HG03520 (cell line): ENCODE measurements at regions not wholly inside any gene's neighbourhood (a gene's known extent, or its start where the extent isn't known, plus 50 kb on each side); places are given as distances from the start of the nearest gene placed in this dataset.
A peak's percentile ranks its signal among the peaks of the same experiment; 100 is the strongest.

ENCODE experiments used
- ATAC-seq: cut with Tn5 transposase; IDR thresholded peaks from one replicate; pipeline ENCODE4 v1.9.1; 2021; ENCODE audit warnings: mild to moderate bottlenecking, moderate library complexity; ENCODE audit not compliant: unreplicated experiment

DNA sequence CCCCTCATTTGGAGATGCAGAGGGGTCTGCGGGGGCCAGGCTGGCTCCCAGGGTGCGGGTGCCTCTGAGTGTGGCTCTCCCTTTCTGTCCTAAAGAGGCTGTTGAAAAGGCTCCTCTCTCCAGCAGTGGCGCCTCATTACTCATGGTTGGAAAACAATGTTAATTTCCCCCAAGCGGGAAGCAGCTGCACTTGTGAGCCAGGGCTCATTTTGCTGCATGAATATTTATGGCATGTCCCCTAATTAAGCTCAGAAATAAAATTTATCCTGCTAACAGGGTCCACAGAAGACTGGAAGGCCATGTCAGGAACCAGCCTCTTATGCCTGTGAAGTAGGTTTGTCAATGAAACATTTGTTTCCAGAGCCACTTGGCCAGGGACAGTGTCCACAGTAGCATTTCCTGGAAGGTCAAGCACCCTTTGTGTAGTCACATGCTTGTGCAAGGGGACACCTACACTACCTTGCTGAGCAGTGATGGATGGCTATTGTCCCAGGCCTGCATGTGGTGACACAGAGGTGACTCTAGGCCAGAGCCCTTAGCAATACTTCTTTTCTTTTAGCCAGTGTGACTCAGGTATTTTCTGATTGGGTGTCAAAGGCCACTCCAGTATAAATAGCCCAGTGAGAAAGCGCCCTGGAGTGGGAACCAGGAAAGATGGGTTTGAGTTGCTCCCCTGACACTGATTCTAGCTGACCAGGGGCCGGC is 259.0 kb downstream of the FOXD2 start:
- no peak for ATAC-seq

DNA sequence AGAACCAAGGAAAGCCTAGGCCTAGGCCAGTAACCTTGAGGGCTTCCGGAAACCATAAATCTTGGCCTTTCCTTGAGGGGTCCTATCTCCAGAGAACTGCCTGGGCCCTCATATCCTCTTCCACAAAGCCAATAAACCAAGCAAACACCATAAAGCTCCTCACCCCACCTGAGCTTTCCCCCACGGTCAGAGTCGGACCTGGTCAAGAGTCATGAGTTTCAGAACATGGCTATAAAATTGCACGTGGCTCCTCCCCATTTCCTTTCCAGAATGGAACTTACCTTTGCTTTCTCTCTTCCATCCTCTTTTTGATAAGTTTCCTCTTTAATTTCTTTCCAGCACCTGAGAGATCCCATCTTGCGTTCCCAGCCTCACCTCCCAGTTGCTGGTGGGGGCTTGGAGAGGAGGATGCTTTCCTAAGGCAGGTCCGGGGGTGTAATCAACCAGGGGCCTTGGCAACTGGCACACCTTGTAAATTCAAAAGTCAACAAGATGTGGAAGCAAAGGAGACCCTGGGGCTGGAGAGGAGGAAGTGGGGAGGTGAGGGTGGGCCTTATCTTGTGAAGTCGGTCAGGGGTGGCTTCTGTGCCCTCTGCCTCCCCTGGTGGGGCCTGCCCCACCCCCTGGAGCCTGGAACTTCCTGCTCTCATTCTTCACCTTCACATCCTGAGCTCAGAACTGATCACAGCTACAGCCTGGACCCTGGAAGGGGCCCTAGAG is 259.9 kb downstream of the FOXD2 start:
- ATAC-seq: no peak

DNA sequence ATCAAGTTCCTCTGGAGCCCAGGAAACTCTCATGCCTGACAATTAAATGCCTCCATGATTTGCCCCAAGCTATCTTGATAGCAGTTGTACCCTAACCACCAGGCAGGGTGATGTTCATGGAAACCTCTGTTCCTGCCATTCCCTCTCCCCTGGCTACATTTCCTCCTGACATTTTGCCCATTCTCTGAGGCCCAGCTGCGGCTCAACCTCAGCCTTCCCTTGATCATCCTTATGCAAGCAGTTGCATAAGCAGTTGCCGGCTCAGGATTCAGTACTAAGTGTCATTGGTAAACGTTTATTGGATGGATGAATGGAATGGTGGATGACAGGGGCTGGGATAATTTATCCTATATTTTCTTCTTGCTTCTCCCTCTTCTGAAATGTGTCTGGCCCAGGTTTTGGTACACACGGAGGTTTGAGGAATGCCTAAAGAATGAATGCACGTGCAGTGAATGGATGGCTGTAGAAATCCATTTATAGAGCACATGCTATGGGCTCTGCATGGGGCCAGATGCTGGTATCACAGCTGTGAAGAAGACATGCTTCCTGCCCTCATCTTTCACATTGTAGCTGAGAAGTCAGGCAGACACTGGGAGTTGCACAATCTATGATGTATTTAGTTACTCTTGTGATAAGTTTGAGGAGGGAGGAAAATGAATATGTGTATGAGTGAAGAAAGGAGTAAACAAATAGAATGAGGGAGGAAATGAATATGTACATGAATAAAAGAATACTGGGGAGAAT is 261.8 kb downstream of the FOXD2 start:
- ATAC-seq: no peak

DNA sequence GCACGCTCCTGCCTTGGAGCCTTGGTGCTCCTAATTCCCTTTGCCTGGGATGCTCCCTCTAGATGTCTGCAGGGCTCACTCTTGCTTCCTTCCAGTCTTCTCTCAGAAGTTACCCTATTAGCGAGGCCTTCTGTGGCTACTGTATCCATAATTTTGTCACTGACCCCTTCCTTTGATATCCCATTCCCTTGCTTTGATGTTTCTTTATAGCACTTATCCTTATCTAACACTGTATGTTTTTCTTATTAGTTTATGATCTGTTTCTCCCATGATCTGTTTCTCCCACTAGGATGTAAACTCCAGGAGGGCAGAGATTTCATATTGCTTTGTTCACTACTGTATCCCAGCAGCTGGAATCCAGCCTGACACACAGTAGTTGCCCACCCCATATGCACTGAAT is 263.4 kb downstream of the FOXD2 start:
- ATAC-seq: no peak

DNA sequence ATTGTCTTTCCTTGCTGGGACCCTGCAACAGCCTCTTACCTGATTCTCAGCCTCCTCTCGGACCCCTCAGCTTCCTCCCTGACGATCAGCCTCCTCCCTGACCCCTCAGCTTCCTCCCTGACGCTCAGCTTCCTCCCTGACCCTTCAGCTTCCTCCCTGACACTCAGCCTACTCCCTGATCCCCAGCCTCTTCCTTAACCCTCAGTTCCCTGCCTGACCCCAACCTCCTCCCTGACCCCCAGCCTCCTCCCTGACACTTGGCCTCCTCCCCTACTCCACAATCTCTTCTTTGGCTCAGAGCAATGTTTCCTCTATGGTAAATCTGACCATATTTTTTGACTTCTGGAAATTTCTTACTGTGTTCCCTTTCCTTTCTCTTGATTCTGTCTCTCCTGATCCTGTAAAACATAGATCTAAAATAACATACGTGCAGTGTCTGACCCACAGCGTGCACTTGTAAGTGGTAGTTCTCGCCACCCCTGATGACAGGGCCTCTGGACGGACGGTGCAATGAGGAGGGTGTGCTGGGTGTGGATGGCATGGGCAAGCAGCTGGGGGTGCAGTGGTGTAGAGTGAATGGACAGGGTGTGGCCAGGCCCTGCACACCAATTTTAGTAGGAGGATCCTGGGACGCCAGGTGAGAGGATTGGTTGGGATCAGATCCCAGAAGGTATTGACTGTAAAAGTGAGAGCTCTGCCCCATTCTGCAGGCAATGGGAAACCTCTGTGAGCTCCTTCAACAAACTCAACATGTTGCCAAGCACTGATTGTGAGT is 264.1 kb downstream of the FOXD2 start:
- ATAC-seq: no peak

DNA sequence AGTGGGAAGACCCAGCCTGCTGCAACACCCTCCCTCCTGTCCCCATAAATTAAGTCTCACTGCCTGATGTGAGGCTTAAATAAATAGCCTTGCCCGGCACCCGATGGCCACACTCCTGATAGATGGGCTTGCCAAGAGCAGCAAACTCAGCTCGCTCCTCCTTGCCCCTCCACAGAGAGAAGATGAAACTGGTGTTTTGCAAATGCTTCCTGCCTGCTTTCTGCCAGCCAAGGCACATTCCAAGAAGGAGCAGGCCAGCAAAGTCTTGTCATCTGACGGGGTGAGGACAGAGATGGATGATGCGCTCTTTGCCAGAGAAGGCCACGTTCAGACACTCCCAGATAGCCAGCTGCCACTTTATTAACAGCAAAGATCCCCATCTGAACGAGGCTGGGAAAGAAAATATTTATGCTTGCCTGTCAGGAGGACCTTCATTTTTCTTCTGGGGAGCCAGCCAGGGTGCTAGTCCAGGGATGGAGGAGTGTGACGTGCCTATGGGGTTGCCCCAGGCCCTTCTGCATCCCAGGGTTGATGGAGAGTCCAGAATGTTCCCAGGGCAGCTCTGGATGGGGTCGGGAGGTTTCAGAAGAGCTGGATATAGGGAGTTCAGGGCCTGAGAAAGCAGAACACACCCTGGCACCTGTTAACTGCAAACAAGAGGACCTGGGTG is 265.4 kb downstream of the FOXD2 start:
- ATAC-seq: no peak

DNA sequence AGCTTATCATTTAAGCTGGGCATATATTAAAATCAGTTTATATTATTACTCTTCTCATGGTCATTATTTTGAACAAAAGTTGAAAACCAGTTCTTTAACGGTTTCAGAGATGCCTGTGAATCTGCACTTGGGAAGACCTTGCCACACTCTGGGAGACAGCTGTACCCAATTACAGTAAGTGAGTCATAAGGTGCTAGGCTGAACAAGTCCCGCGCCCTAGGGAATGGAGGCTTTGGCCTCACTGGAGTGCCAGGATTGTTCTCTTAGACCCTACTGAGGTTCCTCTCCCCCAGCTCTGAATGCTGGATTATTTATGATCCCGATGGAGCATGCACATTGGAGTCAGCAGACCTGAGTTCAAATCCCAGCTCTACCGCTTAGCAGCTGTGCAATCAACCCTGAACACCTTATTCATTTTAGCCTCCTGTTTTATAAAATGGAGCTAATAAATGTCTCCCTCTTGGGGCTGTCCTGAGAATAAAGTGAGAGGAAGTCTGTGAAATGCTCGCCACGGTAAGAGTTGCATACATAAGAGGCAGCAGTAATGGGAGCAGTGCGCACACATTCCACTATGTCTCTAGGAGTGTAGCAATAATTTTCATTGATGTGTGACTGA is 266.2 kb downstream of the FOXD2 start:
- ATAC-seq: no peak

DNA sequence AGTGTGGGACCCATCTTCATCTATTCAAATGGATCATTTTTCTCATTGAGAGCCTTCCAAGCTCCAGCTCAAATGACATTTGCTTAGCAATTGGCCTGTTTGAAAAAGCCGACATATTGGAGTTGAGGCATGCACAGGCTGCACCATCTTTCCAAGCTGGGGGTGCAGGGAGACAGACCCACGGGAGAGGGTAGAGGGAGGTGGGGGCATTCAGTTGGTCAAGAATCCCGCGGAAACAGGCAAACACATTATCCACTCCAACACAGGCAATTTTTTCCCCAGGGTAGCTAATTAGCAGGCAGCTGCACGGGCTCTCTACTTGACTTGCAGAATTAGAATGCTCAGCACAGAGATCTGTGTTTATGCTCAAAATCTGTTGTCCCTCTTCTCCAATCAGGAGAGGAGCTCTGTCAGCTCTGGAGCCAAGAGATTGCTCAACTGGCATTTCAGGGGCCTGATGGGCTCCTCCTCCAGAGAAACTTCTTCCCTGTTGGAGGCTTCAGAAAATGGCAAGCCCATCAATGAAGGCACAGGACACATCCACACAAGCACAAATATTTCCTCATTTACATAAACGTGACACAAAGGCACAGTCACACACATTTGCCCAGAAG is 267.8 kb downstream of the FOXD2 start:
- no peak for ATAC-seq

DNA sequence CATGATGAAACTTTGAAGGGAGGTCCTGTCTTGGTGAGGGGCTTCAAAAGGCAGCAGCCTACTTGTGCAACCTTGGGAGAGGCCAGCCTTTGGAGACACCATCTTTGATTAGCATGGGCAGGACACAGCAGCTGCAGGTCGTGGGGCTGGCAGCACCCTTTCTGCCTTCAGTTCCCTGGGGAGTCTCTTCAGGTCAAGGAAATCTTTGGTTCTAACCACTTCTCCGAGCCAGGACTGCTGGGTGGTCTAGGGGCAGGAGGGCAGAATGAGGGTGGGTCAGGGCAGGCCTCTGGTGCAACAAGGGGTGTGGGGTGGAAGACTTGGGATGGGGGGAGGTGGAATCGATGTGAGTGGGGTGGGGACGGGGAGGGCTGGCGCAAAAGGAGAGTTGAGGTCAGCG is 269.7 kb downstream of the FOXD2 start:
- ATAC-seq: no peak

DNA sequence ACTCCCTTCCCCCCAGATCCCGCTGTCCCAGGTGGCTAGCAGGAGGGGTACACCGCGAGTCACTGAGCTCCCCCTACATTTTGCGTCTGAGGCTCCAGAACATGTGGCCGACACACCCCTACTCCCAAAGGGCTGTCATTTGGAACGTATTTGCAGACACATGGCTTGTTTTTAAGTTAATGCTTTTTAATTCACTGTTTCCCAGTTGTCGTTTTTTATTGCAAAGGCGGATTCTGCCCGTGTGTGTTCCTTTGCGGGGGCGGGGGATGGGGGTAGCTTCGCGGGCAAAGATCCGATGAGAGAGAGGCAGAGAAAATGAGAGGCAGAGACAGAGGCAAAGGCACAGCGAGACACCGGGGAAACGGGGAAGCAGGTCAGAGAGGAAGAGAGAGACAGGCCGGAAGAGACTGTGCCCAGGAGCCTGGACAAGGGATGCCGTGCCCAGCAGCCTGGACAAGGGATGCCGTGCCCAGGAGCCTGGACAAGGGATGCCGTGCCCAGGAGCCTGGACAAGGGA is 270.2 kb downstream of the FOXD2 start:
- ATAC-seq: no peak

DNA sequence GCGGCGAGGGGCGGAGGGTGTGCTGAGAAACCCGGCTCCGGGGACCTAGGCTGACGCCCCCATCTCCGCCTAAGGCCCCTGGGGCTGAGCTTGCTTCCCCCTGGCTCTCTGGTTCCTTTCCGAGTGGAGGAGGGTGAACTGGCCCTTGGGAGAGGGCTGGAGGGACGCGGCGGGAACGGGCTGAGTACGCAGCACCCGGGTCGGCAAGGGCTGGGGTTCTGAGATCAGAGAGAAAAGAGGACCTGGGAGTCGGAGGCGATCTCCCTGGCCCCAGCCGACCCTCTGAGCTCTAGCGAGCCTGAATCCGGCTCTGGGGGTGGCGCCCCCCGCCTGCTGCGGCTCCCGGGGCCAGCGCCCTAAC is 270.8 kb downstream of the FOXD2 start:
- ATAC-seq: no peak

DNA sequence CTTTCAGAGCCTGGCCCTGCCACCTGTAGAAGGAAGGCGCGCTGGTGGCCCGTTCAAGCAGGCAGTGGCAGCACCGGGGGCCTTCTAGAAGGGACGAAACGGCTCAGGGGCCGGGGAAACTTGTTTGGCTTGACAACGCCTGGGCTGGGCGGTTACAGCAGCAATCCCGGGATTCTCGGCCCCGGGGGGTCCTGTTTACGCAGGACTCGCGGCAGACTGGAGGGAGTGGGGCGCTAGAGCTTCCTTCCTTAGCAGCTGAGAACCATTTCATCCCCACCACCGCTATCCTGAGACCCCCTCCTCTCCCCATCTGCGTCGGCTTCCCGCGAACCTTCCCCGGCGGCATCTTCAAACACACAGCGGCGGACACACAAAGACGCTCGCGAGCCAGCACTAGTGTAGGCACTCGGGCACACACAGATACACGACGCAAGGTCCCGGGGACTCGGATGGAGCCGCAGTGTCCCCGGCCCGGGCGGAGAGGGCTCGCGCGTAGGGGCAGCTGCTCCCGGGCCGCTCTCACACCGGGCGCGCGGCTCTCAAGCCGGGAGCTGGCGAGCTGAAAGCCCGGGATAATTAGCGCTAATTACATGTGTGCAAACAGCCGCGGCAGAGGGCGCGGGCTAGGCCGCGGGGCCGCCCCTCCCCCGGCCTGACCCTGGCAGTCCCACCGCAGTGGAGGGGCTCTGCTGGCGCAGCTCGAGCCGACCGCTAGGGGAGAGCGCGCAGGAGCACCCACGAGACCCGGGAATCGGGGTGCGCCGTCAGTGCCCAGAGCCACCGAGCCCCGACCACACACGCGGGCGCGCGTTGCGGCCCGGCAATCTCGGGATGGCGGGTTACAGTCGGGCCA is 271.4 kb downstream of the FOXD2 start:
- ATAC-seq: no peak

DNA sequence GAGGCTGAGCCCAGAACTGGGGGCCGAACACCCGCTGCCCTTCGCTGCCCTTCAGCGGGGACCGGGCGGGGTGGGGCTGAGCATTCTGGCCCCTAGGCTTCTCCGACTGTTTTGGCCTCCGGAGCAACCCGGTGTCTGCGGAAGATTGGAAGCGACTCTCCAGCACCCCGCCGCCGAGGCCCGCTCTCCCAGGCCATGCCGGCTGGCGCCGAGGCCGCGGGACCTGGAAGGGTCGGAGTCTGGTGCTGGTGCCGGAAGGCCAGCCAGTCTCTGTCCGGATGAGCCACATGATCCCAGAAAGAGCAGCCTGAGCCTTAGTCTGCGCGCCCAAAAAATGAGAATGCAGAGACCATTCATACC is 272.0 kb downstream of the FOXD2 start:
- ATAC-seq: no peak

DNA sequence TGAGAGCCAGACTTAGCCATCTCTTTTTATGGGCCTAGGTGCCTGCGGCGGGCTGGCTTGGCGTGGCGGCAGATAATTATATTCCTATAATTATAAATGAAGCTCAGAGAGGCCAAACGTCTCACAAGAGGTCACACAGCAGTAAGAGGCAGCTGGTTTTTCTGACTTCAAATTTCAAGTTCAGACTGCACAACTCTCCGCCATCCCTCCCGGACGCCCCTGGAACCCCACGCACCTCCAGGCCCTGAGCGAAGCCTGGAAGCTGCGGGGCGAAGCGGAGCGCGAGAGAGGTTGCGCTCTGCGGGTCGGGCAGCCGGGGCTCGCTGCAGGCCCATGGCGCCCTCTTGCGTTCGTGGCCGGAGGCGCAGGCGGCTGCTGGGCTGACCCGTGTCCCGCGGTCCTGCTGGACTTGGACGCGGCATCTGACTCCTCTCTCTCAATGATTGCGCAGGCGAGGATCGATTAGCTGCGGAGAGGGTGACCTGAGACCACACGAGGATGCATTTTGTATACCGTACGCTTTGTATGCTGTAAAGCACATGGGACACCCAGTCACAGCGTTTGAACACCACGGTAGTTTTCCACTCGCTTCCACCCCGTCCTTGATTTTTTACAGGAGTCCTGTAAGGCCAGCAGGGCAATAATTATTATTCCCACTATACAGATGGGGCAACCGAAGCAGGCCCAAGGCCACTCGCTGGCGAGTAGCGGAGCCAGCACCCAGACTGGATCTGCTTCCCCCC is 272.7 kb downstream of the FOXD2 start:
- peak; percentile 63 for ATAC-seq
